ENCODE measurements at regions not wholly inside any gene's neighbourhood (a gene's known extent, or its start where the extent isn't known, plus 50 kb on each side); places are given as distances from the start of the nearest gene placed in this dataset.

DNA sequence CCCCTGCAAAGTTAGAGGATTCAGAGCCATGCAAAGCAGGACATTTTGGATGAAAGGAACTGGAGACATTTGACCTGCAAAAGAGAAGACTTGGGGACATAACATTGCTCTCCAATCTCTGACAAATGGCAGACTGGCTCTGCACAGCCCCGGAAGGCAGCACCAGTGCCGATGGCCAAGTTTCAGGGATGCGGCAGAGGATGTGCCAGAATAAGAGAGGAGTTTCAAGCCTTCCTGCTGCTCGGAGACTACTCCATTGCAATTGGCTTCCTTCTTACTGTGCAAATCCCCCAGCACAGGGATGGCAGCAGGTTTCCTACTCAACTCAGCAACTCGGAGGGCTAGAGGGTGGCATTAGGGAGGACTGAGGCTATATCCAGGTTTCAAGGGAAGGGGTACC is 268.8 kb upstream of the ZMIZ1 start:
- TF ChIP-seq ZNF274 (IDR thresholded peaks at IDR 0.05; ENCODE audit: low read depth, low read length) (no peak), POLR2A (IDR thresholded peaks at IDR 0.05; ENCODE audit: borderline replicate concordance, extremely low read depth, insufficient read depth, insufficient read length) (no peak), EZH2 (IDR thresholded peaks at IDR 0.05) (no peak), JUND (IDR thresholded peaks at IDR 0.05) (no peak), TCF7L2 (IDR thresholded peaks at IDR 0.05; ENCODE audit: borderline replicate concordance, extremely low read depth, insufficient read depth, insufficient read length) (no peak), CEBPB (IDR thresholded peaks at IDR 0.05; ENCODE audit: low read depth) (no peak), SIN3A (IDR thresholded peaks at IDR 0.05; ENCODE audit: low read depth) (no peak), RAD21 (IDR thresholded peaks at IDR 0.05; ENCODE audit: low read depth) (no peak), SP1 (IDR thresholded peaks at IDR 0.05; ENCODE audit: low read depth) (no peak), POLR2AphosphoS5 (IDR thresholded peaks at IDR 0.05; ENCODE audit: low read depth, low read length) (no peak), EZH2phosphoT487 (IDR thresholded peaks at IDR 0.05; ENCODE audit: borderline replicate concordance) (no peak)
- TF ChIP-seq, protein P1, sequence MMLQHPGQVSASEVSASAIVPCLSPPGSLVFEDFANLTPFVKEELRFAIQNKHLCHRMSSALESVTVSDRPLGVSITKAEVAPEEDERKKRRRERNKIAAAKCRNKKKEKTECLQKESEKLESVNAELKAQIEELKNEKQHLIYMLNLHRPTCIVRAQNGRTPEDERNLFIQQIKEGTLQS (IDR thresholded peaks at IDR 0.05): no peak
- TF ChIP-seq, protein P2, sequence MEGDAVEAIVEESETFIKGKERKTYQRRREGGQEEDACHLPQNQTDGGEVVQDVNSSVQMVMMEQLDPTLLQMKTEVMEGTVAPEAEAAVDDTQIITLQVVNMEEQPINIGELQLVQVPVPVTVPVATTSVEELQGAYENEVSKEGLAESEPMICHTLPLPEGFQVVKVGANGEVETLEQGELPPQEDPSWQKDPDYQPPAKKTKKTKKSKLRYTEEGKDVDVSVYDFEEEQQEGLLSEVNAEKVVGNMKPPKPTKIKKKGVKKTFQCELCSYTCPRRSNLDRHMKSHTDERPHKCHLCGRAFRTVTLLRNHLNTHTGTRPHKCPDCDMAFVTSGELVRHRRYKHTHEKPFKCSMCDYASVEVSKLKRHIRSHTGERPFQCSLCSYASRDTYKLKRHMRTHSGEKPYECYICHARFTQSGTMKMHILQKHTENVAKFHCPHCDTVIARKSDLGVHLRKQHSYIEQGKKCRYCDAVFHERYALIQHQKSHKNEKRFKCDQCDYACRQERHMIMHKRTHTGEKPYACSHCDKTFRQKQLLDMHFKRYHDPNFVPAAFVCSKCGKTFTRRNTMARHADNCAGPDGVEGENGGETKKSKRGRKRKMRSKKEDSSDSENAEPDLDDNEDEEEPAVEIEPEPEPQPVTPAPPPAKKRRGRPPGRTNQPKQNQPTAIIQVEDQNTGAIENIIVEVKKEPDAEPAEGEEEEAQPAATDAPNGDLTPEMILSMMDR (IDR thresholded peaks at IDR 0.05 in 2 of 3, conservative IDR thresholded peaks at IDR 0.05 in 1 of 3; ENCODE audit: borderline replicate concordance in 1 of 3, insufficient read depth in 1 of 3, low read depth in 2 of 3, low read length in 2 of 3): no peak
- TF ChIP-seq, protein P3, sequence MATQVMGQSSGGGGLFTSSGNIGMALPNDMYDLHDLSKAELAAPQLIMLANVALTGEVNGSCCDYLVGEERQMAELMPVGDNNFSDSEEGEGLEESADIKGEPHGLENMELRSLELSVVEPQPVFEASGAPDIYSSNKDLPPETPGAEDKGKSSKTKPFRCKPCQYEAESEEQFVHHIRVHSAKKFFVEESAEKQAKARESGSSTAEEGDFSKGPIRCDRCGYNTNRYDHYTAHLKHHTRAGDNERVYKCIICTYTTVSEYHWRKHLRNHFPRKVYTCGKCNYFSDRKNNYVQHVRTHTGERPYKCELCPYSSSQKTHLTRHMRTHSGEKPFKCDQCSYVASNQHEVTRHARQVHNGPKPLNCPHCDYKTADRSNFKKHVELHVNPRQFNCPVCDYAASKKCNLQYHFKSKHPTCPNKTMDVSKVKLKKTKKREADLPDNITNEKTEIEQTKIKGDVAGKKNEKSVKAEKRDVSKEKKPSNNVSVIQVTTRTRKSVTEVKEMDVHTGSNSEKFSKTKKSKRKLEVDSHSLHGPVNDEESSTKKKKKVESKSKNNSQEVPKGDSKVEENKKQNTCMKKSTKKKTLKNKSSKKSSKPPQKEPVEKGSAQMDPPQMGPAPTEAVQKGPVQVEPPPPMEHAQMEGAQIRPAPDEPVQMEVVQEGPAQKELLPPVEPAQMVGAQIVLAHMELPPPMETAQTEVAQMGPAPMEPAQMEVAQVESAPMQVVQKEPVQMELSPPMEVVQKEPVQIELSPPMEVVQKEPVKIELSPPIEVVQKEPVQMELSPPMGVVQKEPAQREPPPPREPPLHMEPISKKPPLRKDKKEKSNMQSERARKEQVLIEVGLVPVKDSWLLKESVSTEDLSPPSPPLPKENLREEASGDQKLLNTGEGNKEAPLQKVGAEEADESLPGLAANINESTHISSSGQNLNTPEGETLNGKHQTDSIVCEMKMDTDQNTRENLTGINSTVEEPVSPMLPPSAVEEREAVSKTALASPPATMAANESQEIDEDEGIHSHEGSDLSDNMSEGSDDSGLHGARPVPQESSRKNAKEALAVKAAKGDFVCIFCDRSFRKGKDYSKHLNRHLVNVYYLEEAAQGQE (IDR thresholded peaks at IDR 0.05; ENCODE audit: low read depth): no peak

All from HCT116 (cell line).